OCI-LY1 (cell line): ENCODE measurements at regions not wholly inside any gene's neighbourhood (a gene's known extent, or its start where the extent isn't known, plus 50 kb on each side); places are given as distances from the start of the nearest gene placed in this dataset.

ENCODE experiments used
- CTCF ChIP-seq: fragments of 200-600 bp; sonication (generic), shearing (Covaris generic); IDR thresholded peaks from 2 replicates; pipeline ENCODE4 v1.5.1; 2017; ENCODE audit warnings: mild to moderate bottlenecking, antibody characterized with exemption, low read length, moderate library complexity, mixed read lengths
- EZH2 ChIP-seq: fragments of 200-600 bp; sonication (generic), shearing (Covaris generic); IDR thresholded peaks from 2 replicates; pipeline ENCODE4 v1.8.0; 2017; ENCODE audit warnings: borderline replicate concordance, mixed run types, mild to moderate bottlenecking, antibody characterized with exemption, low read length, moderate library complexity, mixed read lengths

- TF ChIP-seq CTCF (no peak), EZH2 (no peak)
Observed at GRCh38 chr1:14168326-14169063, 430.0 kb upstream of the KAZN start.
